ENCODE measurements at regions not wholly inside any gene's neighbourhood (a gene's known extent, or its start where the extent isn't known, plus 50 kb on each side); places are given as distances from the start of the nearest gene placed in this dataset.

GRCh38 chr10:44326474-44327030 is 58.3 kb downstream of the CXCL12 start:
- Mint-ChIP-seq H3K27ac (no peak overlapping the region), H3K4me3 (no peak overlapping the region), H3K36me3 (ENCODE audit: low read depth) (no peaks in the 10 kb centered on the region), H3K4me1 (ENCODE audit: low read depth) (no peaks in the 10 kb centered on the region), H3K9me3 (no peaks in the 10 kb centered on the region), H3K27me3 (ENCODE audit: low read depth) (peaks cover 15% of the 10 kb centered on the region)

DNA sequence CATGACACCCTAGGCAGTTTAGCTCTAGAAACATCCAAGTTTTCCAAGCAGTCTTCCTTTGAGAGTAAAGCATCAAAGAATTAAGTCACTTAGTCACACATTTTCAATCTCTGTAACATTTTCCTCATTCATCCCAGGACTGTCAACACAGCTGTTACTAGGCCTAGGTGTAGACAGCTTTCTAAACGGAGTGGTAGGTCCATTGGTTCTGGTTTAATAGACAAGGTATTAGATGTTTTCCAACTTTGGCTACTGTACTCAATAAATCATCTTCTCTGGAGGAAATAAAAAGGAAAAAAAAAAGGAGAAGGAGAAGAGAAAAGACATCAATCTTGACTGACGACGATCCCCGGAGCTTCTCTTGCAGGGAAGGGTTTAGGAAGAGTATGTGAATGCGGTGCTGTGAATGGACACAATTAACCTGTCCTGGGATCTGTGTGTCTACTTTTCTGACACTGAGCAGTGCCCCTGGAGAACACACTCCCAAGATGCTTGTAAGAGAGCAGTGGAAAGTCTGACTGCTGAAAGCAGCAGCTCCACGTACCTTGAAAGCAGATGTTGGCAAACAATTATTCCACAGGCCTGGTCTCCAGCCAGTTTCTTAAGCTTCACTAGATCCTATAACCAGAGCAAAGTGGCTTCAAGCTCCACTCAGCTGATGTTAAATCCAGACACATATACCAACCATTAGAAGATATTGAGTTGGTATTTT is 59.1 kb downstream of the CXCL12 start:
- H3K36me3 Mint-ChIP-seq (ENCODE audit: low read depth) = no peaks in the 10 kb centered on the region
- peaks cover 15% of the 10 kb centered on the region for H3K27me3 Mint-ChIP-seq (ENCODE audit: low read depth)
- H3K4me1 Mint-ChIP-seq (ENCODE audit: low read depth) = no peaks in the 10 kb centered on the region
- no peak overlapping the region for H3K27ac Mint-ChIP-seq
- H3K4me3 Mint-ChIP-seq = no peak overlapping the region
- no peaks in the 10 kb centered on the region for H3K9me3 Mint-ChIP-seq

DNA sequence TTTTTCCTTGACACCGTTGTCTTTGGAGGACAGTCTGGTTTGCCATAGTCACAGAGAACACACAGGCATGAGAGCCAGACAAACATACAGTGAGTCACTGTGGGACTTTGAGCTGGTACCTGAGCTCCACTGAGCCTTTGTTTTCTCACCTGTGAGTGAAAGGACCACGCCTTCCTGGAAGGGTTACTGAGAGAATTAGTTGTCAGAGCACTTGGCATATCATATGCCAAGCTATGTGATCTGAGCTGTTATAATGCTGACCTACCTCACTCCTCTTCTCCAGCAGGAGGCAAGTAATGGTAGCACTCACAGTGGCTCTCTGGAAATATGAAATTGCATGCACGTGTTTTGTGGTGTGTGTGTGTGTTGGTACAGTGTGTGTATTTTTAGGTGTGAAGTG is 59.7 kb downstream of the CXCL12 start:
- no peak overlapping the region for H3K27ac Mint-ChIP-seq
- no peaks in the 10 kb centered on the region for H3K4me1 Mint-ChIP-seq (ENCODE audit: low read depth)
- no peaks in the 10 kb centered on the region for H3K36me3 Mint-ChIP-seq (ENCODE audit: low read depth)
- no peaks in the 10 kb centered on the region for H3K9me3 Mint-ChIP-seq
- H3K4me3 Mint-ChIP-seq = no peak overlapping the region
- peaks cover 15% of the 10 kb centered on the region for H3K27me3 Mint-ChIP-seq (ENCODE audit: low read depth)

- H3K4me3 Mint-ChIP-seq = no peak overlapping the region
- peaks cover 9% of the 10 kb centered on the region for H3K27me3 Mint-ChIP-seq (ENCODE audit: low read depth)
These were observed 61.1 kb downstream of the CXCL12 start for GRCh38 chr10:44323838-44324237.

DNA sequence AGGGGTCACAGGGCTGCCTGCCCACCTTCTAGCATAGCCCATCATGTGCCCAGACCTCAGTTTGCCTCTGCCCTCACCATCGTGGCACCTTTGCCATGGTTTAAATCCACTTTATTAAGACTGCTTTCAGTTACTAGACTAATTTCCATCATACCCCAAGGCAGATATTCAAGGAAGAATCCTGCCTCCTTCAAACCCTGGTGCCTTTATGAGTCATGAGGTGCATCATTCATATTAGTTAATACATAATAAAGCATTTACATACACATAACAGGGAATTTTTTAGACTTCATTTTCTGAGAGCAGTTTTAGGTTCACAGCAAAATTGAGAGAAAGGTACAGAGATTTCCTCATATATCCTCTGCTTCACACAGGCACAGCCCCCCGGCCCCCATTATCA is 62.8 kb downstream of the CXCL12 start:
- Mint-ChIP-seq H3K9me3 (no peaks in the 10 kb centered on the region), H3K27me3 (ENCODE audit: low read depth) (no peaks in the 10 kb centered on the region), H3K4me3 (no peak overlapping the region), H3K27ac (no peak overlapping the region), H3K4me1 (ENCODE audit: low read depth) (no peaks in the 10 kb centered on the region), H3K36me3 (ENCODE audit: low read depth) (no peaks in the 10 kb centered on the region)

More at GRCh38 chr10:44323838-44324237, 61.1 kb downstream of the CXCL12 start:
- Mint-ChIP-seq H3K4me1 (ENCODE audit: low read depth) (no peaks in the 10 kb centered on the region), H3K36me3 (ENCODE audit: low read depth) (no peaks in the 10 kb centered on the region), H3K27ac (no peak overlapping the region), H3K9me3 (no peaks in the 10 kb centered on the region)

DNA sequence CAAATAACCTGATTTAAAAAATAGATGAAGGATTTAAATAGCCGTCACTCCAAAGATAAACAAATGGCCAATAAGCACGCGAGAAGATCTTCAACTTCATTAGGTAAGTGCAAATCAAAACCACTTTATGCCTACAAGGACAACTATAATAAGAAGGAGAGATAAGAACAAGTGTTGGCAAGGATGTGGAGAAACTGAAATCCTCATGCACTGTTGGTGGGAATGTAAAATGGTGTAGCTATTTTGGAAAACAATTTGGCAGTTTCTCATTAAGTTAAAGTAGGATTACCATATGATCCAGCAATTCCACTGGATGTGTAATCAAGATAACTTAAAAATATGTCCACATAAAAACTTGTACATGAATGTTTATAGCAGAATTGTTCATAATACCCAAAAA is 64.1 kb downstream of the CXCL12 start:
- Mint-ChIP-seq H3K27ac (no peak overlapping the region), H3K27me3 (ENCODE audit: low read depth) (no peaks in the 10 kb centered on the region), H3K4me3 (no peak overlapping the region), H3K4me1 (ENCODE audit: low read depth) (no peaks in the 10 kb centered on the region), H3K9me3 (no peaks in the 10 kb centered on the region), H3K36me3 (ENCODE audit: low read depth) (no peaks in the 10 kb centered on the region)

GRCh38 chr10:44317856-44318255 is 67.0 kb downstream of the CXCL12 start:
- H3K9me3 Mint-ChIP-seq = no peaks in the 10 kb centered on the region
- no peaks in the 10 kb centered on the region for H3K27me3 Mint-ChIP-seq (ENCODE audit: low read depth)
- H3K4me1 Mint-ChIP-seq (ENCODE audit: low read depth) = no peaks in the 10 kb centered on the region
- H3K27ac Mint-ChIP-seq = no peak overlapping the region
- H3K36me3 Mint-ChIP-seq (ENCODE audit: low read depth) = no peaks in the 10 kb centered on the region
- H3K4me3 Mint-ChIP-seq = no peak overlapping the region

DNA sequence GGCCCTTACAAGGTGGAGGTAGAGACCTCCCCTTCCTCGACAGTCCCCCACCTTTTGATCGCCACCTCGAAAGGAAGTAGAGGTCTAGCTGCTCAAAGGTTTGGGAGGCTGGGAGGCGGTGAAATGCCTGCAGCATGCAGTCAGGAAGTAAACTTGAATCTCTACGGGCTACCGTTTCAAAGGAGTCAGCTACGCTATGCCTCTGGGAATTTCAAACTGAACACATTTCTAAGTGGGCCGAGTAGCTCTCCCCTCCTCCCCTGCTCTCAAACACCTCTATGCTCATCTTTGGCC is 68.0 kb downstream of the CXCL12 start:
- H3K27me3 Mint-ChIP-seq (ENCODE audit: low read depth) = peaks cover 3% of the 10 kb centered on the region
- no peak overlapping the region for H3K27ac Mint-ChIP-seq
- no peaks in the 10 kb centered on the region for H3K9me3 Mint-ChIP-seq
- no peak overlapping the region for H3K4me3 Mint-ChIP-seq
- no peaks in the 10 kb centered on the region for H3K4me1 Mint-ChIP-seq (ENCODE audit: low read depth)
- no peaks in the 10 kb centered on the region for H3K36me3 Mint-ChIP-seq (ENCODE audit: low read depth)

DNA sequence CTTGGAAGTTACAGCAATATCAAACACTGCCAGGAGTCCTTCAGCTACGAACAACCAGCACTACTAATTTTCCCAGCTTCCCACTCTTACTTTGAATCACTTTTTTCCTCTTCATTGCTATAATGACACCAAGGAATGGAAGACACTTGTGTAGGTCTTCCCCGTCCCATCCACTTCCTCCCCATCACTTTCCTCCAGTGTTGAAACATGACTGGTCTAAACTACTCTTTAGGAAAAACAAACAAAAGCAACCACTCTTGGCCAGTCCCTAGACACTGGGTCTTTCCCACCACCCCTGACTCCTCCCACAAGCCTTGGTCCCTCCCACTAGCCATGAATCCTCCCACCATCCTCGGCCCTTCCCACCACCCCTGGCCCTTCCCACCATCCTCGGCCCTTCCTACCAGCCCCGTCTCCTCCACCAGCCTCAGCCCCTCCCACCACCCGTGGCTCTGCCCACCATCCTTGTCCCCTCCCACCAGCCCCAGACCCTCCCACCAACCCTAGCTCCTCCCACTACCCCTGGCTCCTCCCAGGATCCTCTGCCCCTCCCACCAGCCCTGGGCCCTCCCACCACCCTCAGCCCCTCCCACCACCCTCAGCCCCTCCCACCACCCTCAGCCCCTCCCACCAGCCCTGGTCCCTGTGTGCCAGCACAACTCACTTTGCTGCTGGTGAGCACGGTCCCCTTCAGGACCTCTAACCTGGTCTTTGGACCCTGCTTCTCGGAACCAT is 68.5 kb downstream of the CXCL12 start:
- H3K4me3 Mint-ChIP-seq = no peak overlapping the region
- H3K4me1 Mint-ChIP-seq (ENCODE audit: low read depth) = no peaks in the 10 kb centered on the region
- H3K27ac Mint-ChIP-seq = no peak overlapping the region
- H3K27me3 Mint-ChIP-seq (ENCODE audit: low read depth) = peaks cover 8% of the 10 kb centered on the region
- H3K36me3 Mint-ChIP-seq (ENCODE audit: low read depth) = no peaks in the 10 kb centered on the region
- no peaks in the 10 kb centered on the region for H3K9me3 Mint-ChIP-seq

GRCh38 chr10:44314802-44315460 is 70.0 kb downstream of the CXCL12 start:
- H3K9me3 Mint-ChIP-seq = no peaks in the 10 kb centered on the region
- H3K4me1 Mint-ChIP-seq (ENCODE audit: low read depth) = no peaks in the 10 kb centered on the region
- no peak overlapping the region for H3K27ac Mint-ChIP-seq
- no peaks in the 10 kb centered on the region for H3K36me3 Mint-ChIP-seq (ENCODE audit: low read depth)
- peaks cover 9% of the 10 kb centered on the region for H3K27me3 Mint-ChIP-seq (ENCODE audit: low read depth)
- no peak overlapping the region for H3K4me3 Mint-ChIP-seq

GRCh38 chr10:44313761-44314165 is 71.1 kb downstream of the CXCL12 start:
- Mint-ChIP-seq H3K27me3 (ENCODE audit: low read depth) (peaks cover 12% of the 10 kb centered on the region), H3K4me3 (no peak overlapping the region), H3K36me3 (ENCODE audit: low read depth) (no peaks in the 10 kb centered on the region), H3K27ac (no peak overlapping the region), H3K9me3 (no peaks in the 10 kb centered on the region), H3K4me1 (ENCODE audit: low read depth) (no peaks in the 10 kb centered on the region)

DNA sequence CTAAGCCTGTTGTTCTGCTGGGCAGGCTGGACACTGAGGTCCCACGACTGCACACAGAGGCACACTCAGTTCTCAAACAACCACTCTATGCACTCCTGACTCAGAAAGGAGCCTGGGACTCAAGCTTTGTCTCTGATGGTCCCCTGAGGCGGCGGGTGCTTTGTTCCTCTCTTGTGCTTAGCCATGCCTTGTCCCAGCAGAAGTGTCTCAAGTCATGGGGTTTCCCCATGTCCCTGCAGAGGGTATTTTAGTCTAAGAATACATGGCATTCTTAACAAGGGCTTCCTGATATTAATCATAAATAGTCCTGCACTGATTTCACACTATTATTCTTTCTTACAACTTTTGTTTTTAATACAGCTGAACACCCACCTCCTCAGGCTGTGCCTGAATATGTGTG is 72.5 kb downstream of the CXCL12 start:
- Mint-ChIP-seq H3K9me3 (no peaks in the 10 kb centered on the region), H3K36me3 (ENCODE audit: low read depth) (no peaks in the 10 kb centered on the region), H3K27me3 (ENCODE audit: low read depth) (peaks cover 12% of the 10 kb centered on the region), H3K4me1 (ENCODE audit: low read depth) (no peaks in the 10 kb centered on the region), H3K4me3 (no peak overlapping the region), H3K27ac (no peak overlapping the region)

DNA sequence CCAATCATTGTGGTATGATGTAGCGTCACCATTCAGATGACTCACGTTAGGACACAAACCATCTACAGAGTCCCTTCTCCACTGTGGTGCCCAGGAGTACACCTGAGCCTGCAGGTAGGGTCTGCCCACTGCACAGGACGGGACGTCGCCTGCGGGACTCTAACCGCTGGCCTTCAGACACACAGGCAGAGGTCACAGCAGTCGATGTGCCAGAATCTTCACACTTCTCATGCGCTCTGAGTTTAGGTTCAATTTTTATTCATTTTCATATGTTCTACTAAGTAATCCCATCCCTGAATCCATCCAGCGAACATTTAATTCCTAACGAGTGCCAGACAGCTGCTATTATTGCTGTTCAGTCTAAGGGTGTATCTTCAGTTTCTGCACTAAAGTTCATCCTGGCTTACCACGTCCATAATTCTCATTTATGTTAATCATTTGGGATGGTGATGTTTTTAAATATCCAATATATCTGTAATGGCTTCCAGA is 73.3 kb downstream of the CXCL12 start:
- peak overlapping the region; percentile 2 for H3K4me3 Mint-ChIP-seq
- H3K27ac Mint-ChIP-seq = no peak overlapping the region

DNA sequence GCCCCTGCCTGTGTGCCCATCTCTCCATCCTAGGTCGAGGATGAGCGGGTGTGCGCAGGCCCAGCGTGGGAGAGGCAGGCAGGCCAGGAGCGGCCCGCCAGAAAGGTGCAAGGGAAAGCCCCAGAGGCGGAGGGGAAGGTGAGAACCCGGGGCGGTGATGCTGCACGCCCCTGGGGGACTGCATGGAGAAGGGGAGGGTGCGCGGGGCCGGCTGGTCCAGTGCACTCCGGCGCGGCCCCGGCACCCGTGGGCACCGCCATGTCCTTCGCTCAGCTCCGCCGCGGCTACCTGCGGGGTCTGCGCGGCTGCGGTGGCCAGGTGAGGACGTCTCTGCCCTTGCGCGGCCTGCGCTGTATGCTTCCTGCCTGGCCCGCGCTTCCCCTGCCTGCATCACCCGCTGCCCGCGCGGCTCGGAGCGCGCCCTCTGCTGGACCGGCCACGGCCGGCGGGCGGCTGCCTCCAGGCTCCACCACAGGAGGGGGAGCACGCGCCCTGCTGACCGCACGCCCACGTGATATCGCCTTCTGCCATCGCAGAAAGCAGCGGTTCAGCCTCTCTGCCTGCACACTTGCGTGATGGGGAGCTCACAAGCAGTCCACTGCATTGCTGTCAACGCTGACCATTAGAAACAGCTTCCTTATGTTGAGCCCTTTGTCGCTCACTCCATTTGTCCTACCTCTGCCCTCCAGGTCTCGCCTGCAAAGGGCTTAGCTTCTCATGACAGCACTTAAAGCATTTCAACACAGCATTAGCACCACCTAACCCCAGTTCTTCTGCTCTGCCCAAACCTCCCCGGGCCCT is 73.9 kb downstream of the CXCL12 start:
- no peaks in the 10 kb centered on the region for H3K9me3 Mint-ChIP-seq
- H3K4me1 Mint-ChIP-seq (ENCODE audit: low read depth) = no peaks in the 10 kb centered on the region
- peaks cover 12% of the 10 kb centered on the region for H3K27me3 Mint-ChIP-seq (ENCODE audit: low read depth)
- no peak overlapping the region for H3K27ac Mint-ChIP-seq
- peak overlapping the region; percentile 2 for H3K4me3 Mint-ChIP-seq
- no peaks in the 10 kb centered on the region for H3K36me3 Mint-ChIP-seq (ENCODE audit: low read depth)

More for the DNA sequence above, 73.3 kb downstream of the CXCL12 start:
- Mint-ChIP-seq H3K27me3 (ENCODE audit: low read depth) (peaks cover 12% of the 10 kb centered on the region), H3K4me1 (ENCODE audit: low read depth) (no peaks in the 10 kb centered on the region), H3K9me3 (no peaks in the 10 kb centered on the region), H3K36me3 (ENCODE audit: low read depth) (no peaks in the 10 kb centered on the region)
